HG03039 (cell line): ENCODE measurements at regions not wholly inside any gene's neighbourhood (a gene's known extent, or its start where the extent isn't known, plus 50 kb on each side); places are given as distances from the start of the nearest gene placed in this dataset.

Experiments used
- ATAC-seq: cut with Tn5 transposase; IDR thresholded peaks from one replicate; pipeline ENCODE4 v1.9.1; 2021; ENCODE audit warnings: mild to moderate bottlenecking, moderate library complexity; ENCODE audit not compliant: unreplicated experiment

- ATAC-seq: no peak
These were observed 140.7 kb upstream of the STXBP5 start for GRCh38 chr6:147063469-147064031.

GRCh38 chr6:147065786-147066185, 138.4 kb upstream of the STXBP5 start:
- ATAC-seq: no peak

GRCh38 chr6:147067184-147067583, 137.0 kb upstream of the STXBP5 start:
- ATAC-seq: no peak

GRCh38 chr6:147071776-147072175, 132.4 kb upstream of the STXBP5 start:
- no peak for ATAC-seq

GRCh38 chr6:147075381-147075780, 128.8 kb upstream of the STXBP5 start:
- no peak for ATAC-seq

GRCh38 chr6:147077251-147077650, 127.0 kb upstream of the STXBP5 start:
- no peak for ATAC-seq

GRCh38 chr6:147078106-147078505, 126.1 kb upstream of the STXBP5 start:
- ATAC-seq: no peak

GRCh38 chr6:147078602-147079001, 125.6 kb upstream of the STXBP5 start:
- no peak for ATAC-seq

GRCh38 chr6:147080225-147080624, 124.0 kb upstream of the STXBP5 start:
- no peak for ATAC-seq

GRCh38 chr6:147081076-147081609, 123.1 kb upstream of the STXBP5 start:
- no peak for ATAC-seq

- no peak for ATAC-seq
These were observed 116.6 kb upstream of the STXBP5 start for GRCh38 chr6:147087641-147088040.

- ATAC-seq: no peak
These were observed 115.4 kb upstream of the STXBP5 start for GRCh38 chr6:147088861-147089260.

GRCh38 chr6:147095316-147095715, 108.9 kb upstream of the STXBP5 start:
- ATAC-seq: no peak

GRCh38 chr6:147099974-147100373, 104.2 kb upstream of the STXBP5 start:
- ATAC-seq: no peak

- ATAC-seq: no peak
These were observed 101.2 kb upstream of the STXBP5 start for GRCh38 chr6:147103007-147103406.

GRCh38 chr6:147103694-147104093, 100.5 kb upstream of the STXBP5 start:
- ATAC-seq: no peak

GRCh38 chr6:147105786-147106185, 98.4 kb upstream of the STXBP5 start:
- no peak for ATAC-seq

- ATAC-seq: no peak
These were observed 97.3 kb upstream of the STXBP5 start for GRCh38 chr6:147106759-147107401.

GRCh38 chr6:147108259-147108910, 95.8 kb upstream of the STXBP5 start:
- no peak for ATAC-seq

- ATAC-seq: no peak
These were observed 94.5 kb upstream of the STXBP5 start for GRCh38 chr6:147109707-147110106.

- no peak for ATAC-seq
These were observed 88.2 kb upstream of the STXBP5 start for GRCh38 chr6:147116056-147116455.

- no peak for ATAC-seq
These were observed 87.2 kb upstream of the STXBP5 start for GRCh38 chr6:147117011-147117410.
